ENCODE measurements at regions not wholly inside any gene's neighbourhood (a gene's known extent, or its start where the extent isn't known, plus 50 kb on each side); places are given as distances from the start of the nearest gene placed in this dataset.

DNA sequence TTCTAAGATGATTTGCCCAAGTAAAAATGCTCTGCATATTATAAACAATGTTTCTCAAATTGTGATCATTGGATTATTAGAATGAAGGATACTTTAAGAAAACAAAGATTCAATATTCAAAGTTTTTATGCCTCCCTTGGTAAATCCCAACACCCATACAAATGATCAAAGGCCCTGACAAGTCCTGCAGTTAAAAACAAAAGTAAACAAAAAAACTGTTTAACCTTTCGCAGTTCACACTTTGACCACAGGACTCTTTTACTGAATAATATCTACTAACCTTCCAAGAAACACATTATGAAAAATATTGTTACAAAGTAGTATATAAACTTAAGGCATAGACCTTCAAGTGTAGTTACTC is 365.9 kb upstream of the ZFHX3 start:
- ATAC-seq = no peak
- H3K4me3 ChIP-seq (replicated peaks in 1 of 3; ENCODE audit: insufficient read depth in 1 of 3, low read depth in 2 of 3, low read length in 3 of 3) = no peak overlapping the region
- H3K4me1 ChIP-seq (ENCODE audit: insufficient read depth, low read length) = 0 out of 2 replicates have a peak, but pooled peaks cover 10% of the 10 kb centered on the region
- no peak for FAIRE-seq
- H3K9me3 ChIP-seq (ENCODE audit: low read length) = no peaks in the 10 kb centered on the region
- 6% methylated on average over 1 of the region's 1 CpG for WGBS (ENCODE audit: low lambda C conversion rate)
- peaks cover 0 to 3% of the 10 kb centered on the region in 2 experiments; a peak in 2 of 5 replicates for H3K27me3 ChIP-seq (ENCODE audit: control insufficient read depth in 1 of 2, insufficient read depth in 2 of 2, low read length in 2 of 2)
- in situ Hi-C loops (cut with HindIII; ENCODE audit: extremely low pct_ligation_motif_present, low pct_unique_long_range_greater_than_20kb) = no loop called here
- POLR2A ChIA-PET = no interaction called here
- no peaks in the 10 kb centered on the region for H3K79me2 ChIP-seq (ENCODE audit: insufficient read depth, low read length)
- H3K4me2 ChIP-seq (ENCODE audit: low read depth, low read length) = no peak overlapping the region
- no TSS peak for BruUV-seq (replicated peaks)
- no peaks in the 10 kb centered on the region for H3K36me3 ChIP-seq (replicated peaks in 1 of 2; ENCODE audit: control insufficient read depth in 1 of 2, insufficient read depth in 2 of 2, low read length in 2 of 2)
- H3K9ac ChIP-seq (ENCODE audit: insufficient read depth, low read depth, low read length) = no peak overlapping the region
- no peak overlapping the region for H3K27ac ChIP-seq (ENCODE audit: extremely low read length, insufficient read depth, low read length)
- no peaks in the 10 kb centered on the region for H4K20me1 ChIP-seq (ENCODE audit: insufficient read depth, low read length)
- intact Hi-C loops (cut with micrococcal nuclease; ENCODE audit: unreplicated experiment) = no loop called here
- H2AFZ ChIP-seq (ENCODE audit: low read length) = no peak overlapping the region
- CTCF ChIA-PET (ENCODE audit: low intra/inter-chr PET ratio, low total read pairs) = no interaction called here
- no peak for DNase-seq (ENCODE audit: low spot score)
- TF ChIP-seq, protein P1, sequence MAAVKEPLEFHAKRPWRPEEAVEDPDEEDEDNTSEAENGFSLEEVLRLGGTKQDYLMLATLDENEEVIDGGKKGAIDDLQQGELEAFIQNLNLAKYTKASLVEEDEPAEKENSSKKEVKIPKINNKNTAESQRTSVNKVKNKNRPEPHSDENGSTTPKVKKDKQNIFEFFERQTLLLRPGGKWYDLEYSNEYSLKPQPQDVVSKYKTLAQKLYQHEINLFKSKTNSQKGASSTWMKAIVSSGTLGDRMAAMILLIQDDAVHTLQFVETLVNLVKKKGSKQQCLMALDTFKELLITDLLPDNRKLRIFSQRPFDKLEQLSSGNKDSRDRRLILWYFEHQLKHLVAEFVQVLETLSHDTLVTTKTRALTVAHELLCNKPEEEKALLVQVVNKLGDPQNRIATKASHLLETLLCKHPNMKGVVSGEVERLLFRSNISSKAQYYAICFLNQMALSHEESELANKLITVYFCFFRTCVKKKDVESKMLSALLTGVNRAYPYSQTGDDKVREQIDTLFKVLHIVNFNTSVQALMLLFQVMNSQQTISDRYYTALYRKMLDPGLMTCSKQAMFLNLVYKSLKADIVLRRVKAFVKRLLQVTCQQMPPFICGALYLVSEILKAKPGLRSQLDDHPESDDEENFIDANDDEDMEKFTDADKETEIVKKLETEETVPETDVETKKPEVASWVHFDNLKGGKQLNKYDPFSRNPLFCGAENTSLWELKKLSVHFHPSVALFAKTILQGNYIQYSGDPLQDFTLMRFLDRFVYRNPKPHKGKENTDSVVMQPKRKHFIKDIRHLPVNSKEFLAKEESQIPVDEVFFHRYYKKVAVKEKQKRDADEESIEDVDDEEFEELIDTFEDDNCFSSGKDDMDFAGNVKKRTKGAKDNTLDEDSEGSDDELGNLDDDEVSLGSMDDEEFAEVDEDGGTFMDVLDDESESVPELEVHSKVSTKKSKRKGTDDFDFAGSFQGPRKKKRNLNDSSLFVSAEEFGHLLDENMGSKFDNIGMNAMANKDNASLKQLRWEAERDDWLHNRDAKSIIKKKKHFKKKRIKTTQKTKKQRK (IDR thresholded peaks at IDR 0.05; ENCODE audit: low read length) = no peak
- TF ChIP-seq FOXO1 (CRISPR knock-in tag; IDR thresholded peaks at IDR 0.05) (no peak), CBX5 (CRISPR knock-in tag; IDR thresholded peaks at IDR 0.05; ENCODE audit: borderline replicate concordance) (no peak), ZNF547 (CRISPR knock-in tag; IDR thresholded peaks at IDR 0.05) (no peak), MAZ (IDR thresholded peaks at IDR 0.05; ENCODE audit: borderline replicate concordance, low read depth, low read length) (no peak), MAZ (CRISPR knock-in tag; IDR thresholded peaks at IDR 0.05; ENCODE audit: low read depth) (no peak), CEBPG (CRISPR knock-in tag; IDR thresholded peaks at IDR 0.05) (no peak), CENPX (CRISPR knock-in tag; IDR thresholded peaks at IDR 0.05) (no peak), ZNF317 (CRISPR knock-in tag; IDR thresholded peaks at IDR 0.05) (no peak), ZMYM2 (CRISPR knock-in tag; IDR thresholded peaks at IDR 0.05) (no peak), ELF4 (CRISPR knock-in tag; IDR thresholded peaks at IDR 0.05; ENCODE audit: borderline replicate concordance) (no peak), ATAD3A (CRISPR knock-in tag; IDR thresholded peaks at IDR 0.05) (no peak), TAF15 (IDR thresholded peaks at IDR 0.05; ENCODE audit: low read depth, low read length, poor library complexity, severe bottlenecking) (no peak), ZNF607 (CRISPR knock-in tag; IDR thresholded peaks at IDR 0.05; ENCODE audit: borderline replicate concordance) (no peak), ZNF136 (CRISPR knock-in tag; IDR thresholded peaks at IDR 0.05; ENCODE audit: low read depth) (no peak)
- TF ChIP-seq, protein P2, sequence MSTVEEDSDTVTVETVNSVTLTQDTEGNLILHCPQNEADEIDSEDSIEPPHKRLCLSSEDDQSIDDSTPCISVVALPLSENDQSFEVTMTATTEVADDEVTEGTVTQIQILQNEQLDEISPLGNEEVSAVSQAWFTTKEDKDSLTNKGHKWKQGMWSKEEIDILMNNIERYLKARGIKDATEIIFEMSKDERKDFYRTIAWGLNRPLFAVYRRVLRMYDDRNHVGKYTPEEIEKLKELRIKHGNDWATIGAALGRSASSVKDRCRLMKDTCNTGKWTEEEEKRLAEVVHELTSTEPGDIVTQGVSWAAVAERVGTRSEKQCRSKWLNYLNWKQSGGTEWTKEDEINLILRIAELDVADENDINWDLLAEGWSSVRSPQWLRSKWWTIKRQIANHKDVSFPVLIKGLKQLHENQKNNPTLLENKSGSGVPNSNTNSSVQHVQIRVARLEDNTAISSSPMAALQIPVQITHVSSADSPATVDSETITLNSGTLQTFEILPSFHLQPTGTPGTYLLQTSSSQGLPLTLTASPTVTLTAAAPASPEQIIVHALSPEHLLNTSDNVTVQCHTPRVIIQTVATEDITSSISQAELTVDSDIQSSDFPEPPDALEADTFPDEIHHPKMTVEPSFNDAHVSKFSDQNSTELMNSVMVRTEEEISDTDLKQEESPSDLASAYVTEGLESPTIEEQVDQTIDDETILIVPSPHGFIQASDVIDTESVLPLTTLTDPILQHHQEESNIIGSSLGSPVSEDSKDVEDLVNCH (CRISPR knock-in tag; IDR thresholded peaks at IDR 0.05) = no peak
- TF ChIP-seq, protein P3, sequence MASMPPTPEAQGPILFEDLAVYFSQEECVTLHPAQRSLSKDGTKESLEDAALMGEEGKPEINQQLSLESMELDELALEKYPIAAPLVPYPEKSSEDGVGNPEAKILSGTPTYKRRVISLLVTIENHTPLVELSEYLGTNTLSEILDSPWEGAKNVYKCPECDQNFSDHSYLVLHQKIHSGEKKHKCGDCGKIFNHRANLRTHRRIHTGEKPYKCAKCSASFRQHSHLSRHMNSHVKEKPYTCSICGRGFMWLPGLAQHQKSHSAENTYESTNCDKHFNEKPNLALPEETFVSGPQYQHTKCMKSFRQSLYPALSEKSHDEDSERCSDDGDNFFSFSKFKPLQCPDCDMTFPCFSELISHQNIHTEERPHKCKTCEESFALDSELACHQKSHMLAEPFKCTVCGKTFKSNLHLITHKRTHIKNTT (CRISPR knock-in tag; IDR thresholded peaks at IDR 0.05) = no peak
- TF ChIP-seq, protein P4, sequence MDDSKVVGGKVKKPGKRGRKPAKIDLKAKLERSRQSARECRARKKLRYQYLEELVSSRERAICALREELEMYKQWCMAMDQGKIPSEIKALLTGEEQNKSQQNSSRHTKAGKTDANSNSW (CRISPR knock-in tag; IDR thresholded peaks at IDR 0.05; ENCODE audit: borderline replicate concordance) = no peak

Data from HepG2 (cell line).